NCI-H226 (cell line): ENCODE measurements at regions not wholly inside any gene's neighbourhood (a gene's known extent, or its start where the extent isn't known, plus 50 kb on each side); places are given as distances from the start of the nearest gene placed in this dataset.
A peak's percentile ranks its signal among the peaks of the same experiment; 100 is the strongest.

Experiments
- DNase-seq: peaks from one replicate; pipeline ENCODE4 v3.0.0-alpha.2; 2015

- DNase-seq: no peak
Observed at GRCh38 chr4:38424151-38424871, 239.7 kb upstream of the KLF3 start.

GRCh38 chr4:38426532-38426931, 237.5 kb upstream of the KLF3 start:
- DNase-seq: no peak

GRCh38 chr4:38430841-38431240, 233.2 kb upstream of the KLF3 start:
- DNase-seq: no peak

GRCh38 chr4:38442073-38442788, 221.8 kb upstream of the KLF3 start:
- DNase-seq: no peak

- no peak for DNase-seq
Observed at GRCh38 chr4:38449506-38450174, 214.4 kb upstream of the KLF3 start.

GRCh38 chr4:38452009-38452408, 212.0 kb upstream of the KLF3 start:
- no peak for DNase-seq

GRCh38 chr4:38452542-38452941, 211.5 kb upstream of the KLF3 start:
- no peak for DNase-seq

GRCh38 chr4:38453253-38453881, 210.6 kb upstream of the KLF3 start:
- no peak for DNase-seq

- no peak for DNase-seq
Observed at GRCh38 chr4:38454284-38454683, 209.7 kb upstream of the KLF3 start.

- no peak for DNase-seq
Observed at GRCh38 chr4:38455092-38455862, 208.7 kb upstream of the KLF3 start.

- DNase-seq: no peak
Observed at GRCh38 chr4:38456096-38456495, 207.9 kb upstream of the KLF3 start.

GRCh38 chr4:38461342-38461741, 202.7 kb upstream of the KLF3 start:
- no peak for DNase-seq

GRCh38 chr4:38462367-38463055, 201.5 kb upstream of the KLF3 start:
- DNase-seq: no peak

- DNase-seq: peak; percentile 41
Observed at GRCh38 chr4:38463268-38463958, 200.6 kb upstream of the KLF3 start.

GRCh38 chr4:38464328-38464727, 199.7 kb upstream of the KLF3 start:
- no peak for DNase-seq

GRCh38 chr4:38466401-38466800, 197.6 kb upstream of the KLF3 start:
- peak; percentile 45 for DNase-seq

- no peak for DNase-seq
Observed at GRCh38 chr4:38467296-38467695, 196.7 kb upstream of the KLF3 start.

GRCh38 chr4:38468339-38468866, 195.6 kb upstream of the KLF3 start:
- DNase-seq: no peak

GRCh38 chr4:38469410-38469809, 194.6 kb upstream of the KLF3 start:
- DNase-seq: no peak

- no peak for DNase-seq
Observed at GRCh38 chr4:38470735-38471262, 193.2 kb upstream of the KLF3 start.

GRCh38 chr4:38482696-38483095, 181.3 kb upstream of the KLF3 start:
- no peak for DNase-seq
